Activated CD8-positive, alpha-beta memory T cell treated with anti-CD3 and anti-CD28 coated beads for 4 hours (primary cell): ENCODE measurements at regions not wholly inside any gene's neighbourhood (a gene's known extent, or its start where the extent isn't known, plus 50 kb on each side); places are given as distances from the start of the nearest gene placed in this dataset.

ENCODE experiments used
- DNase-seq, 2 donors: peaks; one replicate each; pipeline ENCODE4 v3.0.0-alpha.2; 2020; ENCODE audit warnings: low read depth in 2 of 2

DNA sequence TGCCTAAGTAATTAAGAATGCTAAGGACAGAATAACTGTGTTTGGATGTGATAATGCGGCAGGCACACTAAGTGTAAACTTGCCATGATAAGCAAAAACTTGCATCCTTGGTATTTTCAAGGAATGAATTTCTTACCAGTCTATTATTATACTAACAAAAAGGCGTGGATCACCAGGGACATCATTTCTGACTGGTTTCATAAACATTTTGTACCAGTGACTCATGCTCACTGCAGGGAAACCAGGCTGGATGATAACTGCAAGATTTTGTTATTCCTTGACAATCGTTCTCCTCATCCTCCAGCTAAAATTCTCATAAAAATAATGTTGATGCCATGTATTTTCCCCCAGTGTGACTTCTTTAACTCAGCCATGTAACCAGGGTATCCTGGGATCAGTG is 289.5 kb downstream of the CDCA7 start:
- no peak for DNase-seq

GRCh38 chr2:173647681-173648311 is 293.1 kb downstream of the CDCA7 start:
- DNase-seq, result no peak

DNA sequence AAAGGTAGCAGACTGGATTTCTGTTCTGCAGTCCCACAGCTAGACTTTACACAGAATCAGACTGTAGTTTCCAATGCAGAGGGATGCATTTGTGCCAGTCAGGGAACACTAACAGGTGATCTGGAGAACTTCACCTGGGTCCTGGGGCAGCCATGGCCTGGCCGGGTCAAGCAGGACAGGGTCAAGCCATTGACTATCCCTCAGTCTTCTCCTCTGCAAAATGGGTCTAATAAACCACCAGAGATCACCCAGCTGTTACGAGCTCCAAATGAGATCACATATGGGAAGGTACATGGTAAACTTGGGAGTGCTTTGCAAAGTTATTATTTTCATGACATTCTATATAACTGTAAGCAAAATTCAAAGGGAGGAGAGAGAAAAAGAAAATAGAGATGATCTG is 294.1 kb downstream of the CDCA7 start:
- no peak for DNase-seq

DNA sequence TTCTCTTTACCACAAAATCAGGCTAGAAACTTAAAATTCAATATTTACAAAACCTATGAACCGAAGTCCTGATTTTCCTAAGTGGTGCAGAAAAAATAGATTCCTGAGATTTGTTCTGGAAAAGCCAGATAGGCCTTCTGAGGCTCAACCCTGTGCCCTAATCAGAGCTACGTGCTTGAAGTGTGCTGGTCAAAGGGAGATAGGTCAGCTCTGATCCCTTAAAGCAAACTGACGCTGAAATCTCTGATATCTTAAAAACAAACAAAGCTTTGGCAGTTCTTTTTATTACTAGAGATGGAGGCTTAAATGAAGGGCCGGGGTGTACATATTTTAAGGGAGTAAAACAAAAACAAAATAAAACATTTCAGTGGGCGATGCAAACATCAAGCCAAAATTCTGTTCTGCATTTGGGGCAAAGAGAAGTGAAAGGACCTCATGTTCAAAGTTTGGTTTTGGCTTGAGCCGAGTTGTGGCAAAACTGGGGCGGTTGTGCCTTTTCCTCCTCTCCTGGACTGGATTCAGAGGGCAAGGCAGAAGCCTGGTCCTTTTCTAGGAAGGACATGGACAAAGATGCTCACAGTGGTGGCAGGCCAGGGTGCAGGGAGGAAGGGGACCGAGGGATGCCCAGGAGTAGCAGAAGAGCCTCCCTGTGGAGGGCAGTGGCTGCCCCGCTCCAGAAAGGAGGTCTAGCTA is 295.0 kb downstream of the CDCA7 start:
- DNase-seq, result no peak

DNA sequence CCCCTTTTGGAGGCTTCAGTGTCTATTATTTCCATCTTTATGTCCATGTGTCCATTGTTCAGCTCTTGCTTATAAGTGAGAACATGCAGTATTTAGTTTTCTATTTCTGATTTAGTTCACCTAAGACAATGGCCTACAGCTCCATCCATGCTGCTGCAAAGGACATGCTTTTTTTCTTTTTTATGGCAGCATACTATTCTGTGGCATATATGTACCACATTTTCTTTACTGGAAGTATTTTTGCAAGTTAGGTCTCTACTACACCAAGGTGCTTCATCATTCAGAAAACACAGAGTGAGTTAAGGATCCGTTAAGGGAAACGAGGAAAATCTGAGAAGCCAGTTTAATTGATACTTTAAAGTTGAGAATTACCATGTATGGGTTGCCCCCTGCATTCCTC is 297.2 kb downstream of the CDCA7 start:
- no peak for DNase-seq

- no peak for DNase-seq
Measured at GRCh38 chr2:173652311-173652710, 297.6 kb downstream of the CDCA7 start.

DNA sequence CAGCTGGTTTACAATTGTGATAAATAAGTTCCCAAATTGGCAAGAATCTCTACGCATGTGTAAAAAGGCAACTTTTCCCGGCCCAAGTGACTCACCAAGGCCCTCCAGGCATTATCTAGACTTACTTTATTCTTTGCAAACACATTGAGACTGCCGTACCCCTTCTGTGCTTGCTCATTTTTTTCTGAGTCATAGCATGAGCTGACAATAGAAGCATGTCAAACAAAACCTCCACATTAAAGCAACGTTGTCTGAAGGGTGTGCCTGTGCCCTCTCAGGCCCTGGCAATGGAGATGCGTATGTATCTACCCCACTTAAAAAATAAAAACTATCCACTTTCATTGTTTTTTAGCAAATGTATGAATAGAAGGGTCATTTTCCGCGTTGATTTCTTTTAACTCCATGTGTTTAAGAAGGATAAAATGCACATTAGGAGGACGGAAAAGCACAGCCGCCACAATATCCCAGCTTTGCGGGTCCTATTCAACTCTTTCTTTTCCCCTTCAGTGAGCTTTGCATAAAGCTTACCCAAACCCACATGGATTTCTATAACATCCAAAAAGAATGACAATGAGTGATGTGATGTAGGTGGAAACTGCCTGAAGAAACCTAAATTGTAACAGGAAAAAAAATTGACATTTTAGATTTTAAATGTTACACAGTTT is 298.2 kb downstream of the CDCA7 start:
- DNase-seq, result no peak

GRCh38 chr2:173653432-173653805 is 298.7 kb downstream of the CDCA7 start:
- DNase-seq, result no peak

DNA sequence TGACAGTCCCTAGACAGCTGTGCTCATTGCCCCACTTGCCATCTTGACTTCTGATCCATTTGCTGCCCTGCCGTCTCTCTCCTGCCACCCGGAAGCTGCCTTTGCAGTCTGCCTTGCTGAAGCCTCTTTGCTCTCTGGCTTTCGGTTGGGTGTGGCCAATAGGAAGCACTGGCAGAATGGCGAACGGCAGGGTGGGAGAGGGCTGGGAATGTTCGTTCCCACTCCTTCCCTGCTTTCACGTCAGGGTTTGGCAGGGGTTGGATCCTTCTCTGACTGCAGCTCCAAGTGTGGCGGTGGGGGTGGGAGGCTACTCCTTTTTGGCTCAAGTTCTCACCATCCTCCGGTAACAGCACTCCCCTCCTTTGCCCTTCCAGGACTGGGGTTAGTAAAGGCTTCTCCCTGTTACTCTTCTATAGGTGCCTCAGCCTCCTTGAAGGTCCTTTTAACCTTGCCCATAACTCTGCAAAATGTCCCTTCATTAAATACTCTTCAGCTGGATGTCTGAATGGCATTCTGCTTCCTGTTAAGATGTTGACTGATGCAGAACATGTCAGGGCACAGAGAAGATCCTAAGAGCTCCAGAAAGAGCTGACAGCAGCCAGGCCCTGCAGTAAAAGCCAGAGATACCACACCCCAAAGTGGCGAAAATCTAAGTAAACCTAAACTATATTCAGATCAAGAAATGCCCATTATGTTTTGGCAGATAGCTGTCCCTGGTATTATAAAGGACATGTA is 299.7 kb downstream of the CDCA7 start:
- no peak for DNase-seq

DNA sequence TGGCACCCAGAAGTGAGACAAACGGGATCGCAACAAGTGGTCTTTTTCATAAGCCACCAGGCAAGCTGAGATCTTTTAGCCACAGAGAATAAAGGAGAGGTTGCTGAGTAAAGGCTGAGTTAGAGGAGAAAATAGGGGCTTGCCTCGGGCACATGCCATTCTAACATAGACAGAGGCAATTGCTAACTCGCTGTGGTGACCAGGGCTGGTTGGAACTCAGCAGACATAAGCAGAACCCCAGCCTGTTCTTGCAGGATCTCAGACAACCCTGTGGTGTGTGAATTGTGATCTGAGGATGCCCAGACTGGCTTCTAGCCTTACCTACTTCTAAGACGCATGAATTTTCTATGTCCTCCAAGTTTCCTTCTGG is 300.2 kb downstream of the CDCA7 start:
- no peak for DNase-seq

GRCh38 chr2:173656086-173656485 is 301.4 kb downstream of the CDCA7 start:
- DNase-seq, result no peak

DNA sequence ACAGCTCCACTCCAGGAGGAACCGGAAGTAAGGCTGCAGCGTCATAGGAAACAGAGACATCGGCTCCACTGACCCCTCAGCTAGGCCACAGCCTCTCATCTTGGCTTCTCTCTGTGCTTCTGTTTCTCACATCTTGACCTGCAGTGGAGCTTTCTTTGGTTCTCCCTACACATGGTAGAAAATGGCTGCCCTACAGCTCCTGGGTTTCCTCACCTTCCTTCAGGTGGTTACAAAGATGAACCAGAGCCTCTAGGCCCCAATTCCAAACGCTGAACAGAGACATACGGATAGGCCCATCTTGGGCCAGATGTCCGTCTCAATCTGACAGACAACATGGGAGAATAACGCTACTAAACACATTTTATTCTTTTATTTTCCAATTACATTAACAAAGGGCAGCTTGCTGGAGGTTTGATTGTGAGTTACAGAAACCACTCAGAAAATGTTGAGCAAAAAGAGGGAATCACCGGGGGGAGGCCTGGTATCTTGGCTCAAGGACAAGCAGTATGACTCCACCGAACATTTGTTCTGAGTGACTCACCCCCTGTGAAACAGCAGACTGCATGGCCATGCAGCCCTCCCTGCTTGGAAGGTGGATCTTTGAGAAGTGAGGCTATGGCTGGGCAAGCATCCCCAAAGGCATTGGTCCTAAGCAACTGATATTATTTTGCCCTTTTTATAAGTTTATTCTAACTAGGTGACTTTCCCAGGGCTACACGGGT is 303.5 kb downstream of the CDCA7 start:
- no peak for DNase-seq

GRCh38 chr2:173658946-173659371 is 304.3 kb downstream of the CDCA7 start:
- no peak for DNase-seq

DNA sequence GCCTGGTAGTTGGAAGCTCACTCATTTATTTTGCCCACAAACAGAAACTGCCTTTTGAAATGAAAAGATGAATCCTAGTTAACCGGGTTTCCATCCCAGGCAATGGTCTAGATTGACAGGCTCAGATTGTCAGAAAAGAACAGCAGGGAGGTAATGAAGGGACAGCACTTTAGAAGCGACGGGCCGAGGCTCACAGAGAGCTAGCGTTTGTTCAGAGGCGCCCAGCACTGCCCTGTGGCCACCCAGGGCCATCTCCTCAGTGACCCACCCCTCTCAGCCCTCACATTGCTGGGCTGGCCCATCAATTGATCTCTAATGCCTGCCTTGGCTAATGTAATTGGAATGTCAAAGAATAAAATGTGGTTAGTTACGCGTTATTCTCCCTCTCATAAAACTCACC is 304.8 kb downstream of the CDCA7 start:
- DNase-seq, result no peak

- no peak for DNase-seq
Measured at GRCh38 chr2:173661586-173661985, 303.6 kb downstream of the SP3 start.

DNA sequence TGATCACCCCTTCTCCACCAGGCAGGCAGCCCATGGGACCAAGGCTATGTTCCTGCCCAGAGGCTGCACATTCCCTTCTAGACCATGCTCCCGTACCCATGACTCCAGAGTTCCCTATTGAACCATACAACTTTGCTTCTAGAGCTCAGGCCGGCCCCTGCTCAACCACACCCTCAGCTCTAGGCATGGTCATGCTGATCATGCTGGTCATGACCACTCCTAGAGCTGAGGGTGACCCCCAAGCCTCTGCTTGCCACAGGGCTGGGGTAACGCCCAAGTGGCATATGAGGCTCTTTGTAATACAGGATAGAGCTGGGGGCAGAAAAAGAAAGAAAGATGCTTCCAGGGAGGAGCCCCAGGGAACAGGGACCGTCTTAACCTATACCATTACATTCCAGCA is 301.8 kb downstream of the SP3 start:
- no peak for DNase-seq

DNA sequence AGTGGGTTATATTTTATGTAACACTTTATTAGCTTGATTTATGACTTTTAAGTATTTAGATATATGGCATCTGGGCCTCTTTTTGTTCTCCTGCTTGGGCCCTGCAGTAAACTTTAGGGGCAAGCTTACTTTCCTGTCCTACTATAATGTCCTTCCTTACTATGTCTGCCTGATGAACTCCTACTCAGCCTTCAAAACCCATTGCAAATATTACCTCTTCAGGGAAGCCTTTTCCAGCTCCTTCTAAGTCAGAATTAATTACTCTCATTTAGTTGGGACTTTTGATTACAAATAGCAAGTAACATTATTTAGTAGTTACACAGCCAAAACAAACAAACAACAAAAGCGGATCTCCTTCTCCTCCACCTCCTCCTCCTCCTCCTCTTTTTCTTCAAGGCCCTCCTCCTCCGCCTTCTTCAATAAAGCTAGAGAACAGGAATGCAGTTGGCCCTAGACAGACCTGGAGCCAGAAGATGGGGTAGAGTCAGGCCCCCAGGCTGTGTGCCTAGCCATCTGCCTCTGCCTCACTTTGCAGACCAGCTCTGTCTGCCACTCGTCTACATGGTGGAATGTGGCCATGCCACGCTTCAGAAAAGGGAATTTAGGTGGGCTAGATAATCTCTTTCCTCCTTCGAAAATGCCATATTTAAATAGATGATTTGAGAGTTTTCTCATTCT is 301.2 kb downstream of the SP3 start:
- DNase-seq, result no peak

DNA sequence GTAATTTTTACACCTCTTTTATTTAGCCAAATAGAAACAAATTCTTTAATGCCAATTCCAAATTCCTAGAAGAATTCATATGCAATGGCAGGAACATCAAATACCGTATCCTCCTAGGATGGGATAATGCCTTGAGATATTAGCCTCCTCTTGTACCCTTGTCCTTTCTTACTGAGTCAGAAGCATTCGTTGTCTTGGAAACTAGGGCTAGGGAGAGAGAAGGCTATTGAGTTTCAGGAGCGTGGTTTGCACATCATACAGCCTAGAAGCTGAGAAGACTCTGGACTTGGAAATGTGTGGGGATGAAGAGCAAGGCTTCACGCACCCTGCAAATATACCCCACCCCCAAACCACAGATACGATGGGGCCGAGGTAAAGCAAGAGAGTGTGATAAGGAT is 300.7 kb downstream of the SP3 start:
- DNase-seq, result no peak

DNA sequence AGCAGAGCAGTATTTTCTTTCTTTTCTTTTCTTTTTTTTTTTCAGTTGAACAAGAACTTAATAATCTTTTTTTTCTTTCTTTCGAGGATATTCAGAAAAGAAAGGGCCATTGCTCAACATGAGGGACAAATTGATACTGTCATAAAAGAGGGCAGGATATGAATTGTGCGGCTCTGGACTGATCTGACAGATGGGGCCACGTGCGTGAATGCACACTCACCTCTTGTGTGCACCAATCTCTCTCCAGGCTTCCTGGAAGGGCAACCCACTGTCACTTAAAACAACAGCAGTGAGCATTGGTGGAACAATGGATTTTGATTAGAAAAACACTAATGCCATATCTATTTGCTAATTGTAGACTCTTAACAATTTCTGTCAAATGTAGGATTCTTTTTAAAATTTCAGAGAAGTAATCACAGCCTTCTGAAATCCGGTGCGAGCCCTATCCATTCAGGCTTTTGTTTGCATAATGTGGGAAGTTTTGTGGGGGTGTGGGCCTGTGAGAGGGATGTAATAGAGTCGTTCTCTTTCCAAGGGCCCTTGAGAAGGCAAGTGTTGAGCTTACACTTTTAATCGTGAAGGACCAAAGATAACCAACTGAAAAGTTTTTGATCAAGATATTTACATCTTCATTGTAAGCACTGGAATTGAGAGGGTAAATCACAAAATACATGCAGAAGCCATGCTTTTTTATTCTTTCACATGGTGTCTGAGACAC is 298.8 kb downstream of the SP3 start:
- DNase-seq, result no peak

DNA sequence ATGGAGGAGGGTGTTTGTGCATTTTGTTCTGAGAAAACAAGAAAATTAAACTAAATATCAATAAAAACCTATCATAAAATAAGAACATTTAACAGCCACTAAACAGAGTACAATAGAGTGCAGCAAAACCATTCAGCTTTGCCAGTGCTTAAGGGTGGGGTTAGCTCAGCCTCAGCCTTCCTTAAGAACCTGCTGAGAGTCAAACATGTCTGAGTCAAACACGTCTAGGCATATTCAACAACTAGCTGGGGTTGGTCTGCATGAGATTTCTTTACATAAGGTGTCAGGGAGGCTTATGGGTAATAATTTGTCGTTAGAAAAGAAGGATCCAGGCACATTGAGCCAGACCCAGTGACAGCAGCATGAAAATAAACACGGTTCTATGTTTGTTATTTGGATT is 298.2 kb downstream of the SP3 start:
- no peak for DNase-seq

GRCh38 chr2:173667415-173667814 is 297.8 kb downstream of the SP3 start:
- DNase-seq, result no peak
